Tibial nerve (tissue), 4 donors: ENCODE measurements at regions not wholly inside any gene's neighbourhood (a gene's known extent, or its start where the extent isn't known, plus 50 kb on each side); places are given as distances from the start of the nearest gene placed in this dataset.

ENCODE experiments used
- CTCF ChIP-seq, 5 experiments: fragments of 200-600 bp in 3 of 5; fragments of 450-650 bp in 2 of 5; sonication (generic) in 3 of 5; IDR thresholded peaks; one replicate each; pipeline ENCODE4 v1.5.1; 2016 to 2019; ENCODE audit warnings: antibody characterized with exemption in 5 of 5, mild to moderate bottlenecking in 3 of 5, moderate library complexity in 2 of 5
- EP300 ChIP-seq, 2 donors: sonication (generic); formaldehyde crosslinking; IDR thresholded peaks; one replicate each; pipeline ENCODE4 v1.6.1; 2017; ENCODE audit warnings: antibody characterized with exemption in 2 of 2, mild to moderate bottlenecking in 1 of 2
- POLR2A ChIP-seq, 2 donors: fragments of 450-650 bp; IDR thresholded peaks; one replicate each; pipeline ENCODE4 v1.6.1; 2017; ENCODE audit warnings: antibody characterized with exemption in 2 of 2, mild to moderate bottlenecking in 2 of 2, moderate library complexity in 2 of 2

GRCh38 chr4:10196191-10196590 is 79.6 kb upstream of the WDR1 start:
- no peak for TF ChIP-seq CTCF (IDR thresholded peaks at IDR 0.05)
- TF ChIP-seq POLR2A (IDR thresholded peaks at IDR 0.05) = no peak
- TF ChIP-seq EP300 (IDR thresholded peaks at IDR 0.05) = no peak
